ENCODE measurements at regions not wholly inside any gene's neighbourhood (a gene's known extent, or its start where the extent isn't known, plus 50 kb on each side); places are given as distances from the start of the nearest gene placed in this dataset.

DNA sequence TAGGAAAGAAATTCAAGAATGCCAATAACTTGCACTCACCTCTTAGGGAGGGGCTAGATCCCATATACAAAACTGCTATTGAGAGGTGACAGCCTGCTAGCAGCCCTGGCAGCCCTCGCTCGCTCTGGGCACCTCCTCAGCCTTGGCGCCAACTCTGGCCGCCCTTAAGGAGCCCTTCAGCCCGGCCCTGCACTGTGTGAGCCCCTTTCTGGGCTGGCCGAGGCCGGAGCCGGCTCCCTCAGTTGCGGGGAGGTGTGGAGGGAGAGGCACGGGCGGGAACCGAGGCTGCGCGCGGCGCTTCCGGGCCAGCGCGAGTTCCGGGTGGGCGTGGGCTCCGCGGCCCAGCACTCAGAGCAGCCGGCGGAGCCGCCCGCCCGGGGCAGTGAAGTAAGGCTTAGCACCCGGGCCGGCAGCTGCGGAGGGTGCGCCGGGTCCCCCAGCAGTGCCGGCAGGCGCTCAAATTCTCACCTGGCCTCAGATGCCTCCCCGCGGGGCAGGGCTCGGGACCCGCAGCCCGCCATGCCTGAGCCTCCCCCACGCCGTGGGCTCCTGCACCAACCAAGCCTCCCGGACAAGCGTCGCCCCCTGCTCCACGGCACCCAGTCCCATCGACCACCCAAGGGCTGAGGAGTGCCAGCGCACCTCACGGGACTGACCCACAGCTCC is 329.9 kb downstream of the FAM181B start:
- H3K18ac ChIP-seq (ENCODE audit: extremely low read depth, low read length) = no peak overlapping the region
- H3K23ac ChIP-seq (ENCODE audit: insufficient read length) = no peak overlapping the region
- H3K23me2 ChIP-seq (ENCODE audit: low read depth, low read length) = no peaks in the 10 kb centered on the region
- no peaks in the 10 kb centered on the region for H3K27me3 ChIP-seq (replicated peaks in 1 of 4; ENCODE audit: control insufficient read depth in 3 of 4, extremely low read depth in 1 of 4, insufficient read depth in 3 of 4, low read length in 3 of 4)
- no peak overlapping the region for H4K8ac ChIP-seq (ENCODE audit: extremely low read depth, insufficient read depth, low read length)
- no peak overlapping the region for H2AFZ ChIP-seq (ENCODE audit: low read length)
- H3K14ac ChIP-seq (ENCODE audit: insufficient read length) = no peak overlapping the region
- no peaks in the 10 kb centered on the region for H3K79me2 ChIP-seq (ENCODE audit: control insufficient read depth in 1 of 2, insufficient read depth in 2 of 2, low read length in 2 of 2)
- H3K4me3 ChIP-seq (ENCODE audit: extremely low read depth in 1 of 4, insufficient read depth in 2 of 4, low read depth in 3 of 4, low read length in 4 of 4) = no peak overlapping the region
- no peak for DNase-seq (ENCODE audit: low read depth in 1 of 2, low spot score in 2 of 2)
- no peak overlapping the region for H2BK120ac ChIP-seq (replicated peaks; ENCODE audit: low read depth, low read length)
- H3K4me2 ChIP-seq (ENCODE audit: insufficient read depth in 1 of 2, low read depth in 2 of 2, low read length in 2 of 2) = no peak overlapping the region
- WGBS, 2 experiments (ENCODE audit: extremely low coverage in 1 of 2, insufficient coverage in 1 of 2, insufficient read length in 1 of 2, insufficient replicate concordance in 2 of 2, low coverage in 1 of 2, low lambda C conversion rate in 2 of 2, missing lambda C conversion rate in 1 of 2) = 95% methylated on average over 23 of the region's 49 CpGs; no CpG with 5 or more reads in 1 of the 2 experiments
- H3K4me1 ChIP-seq (replicated peaks in 1 of 4; ENCODE audit: control insufficient read depth in 3 of 4, insufficient read depth in 4 of 4, low read length in 3 of 4) = no peaks in the 10 kb centered on the region
- no peaks in the 10 kb centered on the region for H3K79me1 ChIP-seq (ENCODE audit: low read depth, low read length)
- peaks cover 0 to 7% of the 10 kb centered on the region in 2 experiments; a peak in 1 of 4 replicates for H3K9me3 ChIP-seq (ENCODE audit: insufficient read depth in 2 of 2, low read depth in 1 of 2, low read length in 1 of 2)
- no peak overlapping the region for H3K27ac ChIP-seq (ENCODE audit: low read depth, low read length)
- no peak overlapping the region for H4K5ac ChIP-seq (ENCODE audit: insufficient read length, low read depth, low read length)
- no peaks in the 10 kb centered on the region for H4K20me1 ChIP-seq (replicated peaks in 1 of 2; ENCODE audit: control insufficient read depth in 1 of 2, insufficient read depth in 2 of 2, low read length in 2 of 2)
- no peak overlapping the region for H2BK20ac ChIP-seq (ENCODE audit: low read length)
- no peak for FAIRE-seq
- no peak overlapping the region for H3K9ac ChIP-seq (replicated peaks in 1 of 4; ENCODE audit: extremely low read depth in 1 of 4, low read depth in 3 of 4, low read length in 3 of 4)
- ChIA-PET POLR2A (ENCODE audit: partially characterized antibody) (no interaction called here), CTCF (ENCODE audit: partially characterized antibody) (interaction anchor here (0.6 kb wide), 1 partner anchor 698 kb away, joined by 3 read pairs; no protein-coding TSS in a partner anchor)
- no peak overlapping the region for H3K56ac ChIP-seq (replicated peaks; ENCODE audit: insufficient read length, low read depth, low read length)
- no peak overlapping the region for H2BK5ac ChIP-seq (ENCODE audit: low read depth, low read length)
- H4K91ac ChIP-seq (replicated peaks; ENCODE audit: insufficient read length, low read length) = no peak overlapping the region
- H3K36me3 ChIP-seq (ENCODE audit: control insufficient read depth in 2 of 4, insufficient read depth in 4 of 4, low read length in 3 of 4) = no peaks in the 10 kb centered on the region
- H2BK12ac ChIP-seq (ENCODE audit: low read depth, low read length) = no peak overlapping the region
- no peak overlapping the region for H3K4ac ChIP-seq (replicated peaks; ENCODE audit: insufficient read length, low read depth, low read length)
- H2BK15ac ChIP-seq (ENCODE audit: low read length) = no peak overlapping the region
- no peak overlapping the region for H2AK5ac ChIP-seq (ENCODE audit: low read depth, low read length)
- no peak for TF ChIP-seq EZH2 (IDR thresholded peaks at IDR 0.05; ENCODE audit: low read depth, low read length, severe bottlenecking)
- no peak for TF ChIP-seq RFX5 (IDR thresholded peaks at IDR 0.05; ENCODE audit: borderline replicate concordance, low read depth, low read length)
- no peak for TF ChIP-seq RAD21 (IDR thresholded peaks at IDR 0.05 in 1 of 2, conservative IDR thresholded peaks at IDR 0.05 in 1 of 2; ENCODE audit: low read depth in 2 of 2, low read length in 2 of 2)
- TF ChIP-seq JUND (IDR thresholded peaks at IDR 0.05; ENCODE audit: low read length) = no peak

Data from H1 (cell line).